WERI-Rb-1 (cell line): ENCODE measurements at regions not wholly inside any gene's neighbourhood (a gene's known extent, or its start where the extent isn't known, plus 50 kb on each side); places are given as distances from the start of the nearest gene placed in this dataset.

Experiments used
- DNase-seq: peaks from one replicate; pipeline ENCODE4 v3.0.0-alpha.2; 2020
- H3K27ac ChIP-seq: fragments of 250-450 bp; sonication (Bioruptor Pico); 2 replicates; pipeline ENCODE4 v1.5.1; 2020; ENCODE audit warnings: mild to moderate bottlenecking, moderate library complexity
- H3K27me3 ChIP-seq: fragments of 250-450 bp; sonication (Bioruptor Pico); 2 replicates; pipeline ENCODE4 v1.5.1; 2021; ENCODE audit warnings: mild to moderate bottlenecking, low read depth, moderate library complexity; ENCODE audit not compliant: insufficient read depth, severe bottlenecking
- H3K36me3 ChIP-seq: fragments of 250-450 bp; sonication (Bioruptor Pico); 2 replicates; pipeline ENCODE4 v1.5.1; 2020; ENCODE audit warnings: mild to moderate bottlenecking, moderate library complexity
- H3K4me3 ChIP-seq: 2 replicates; pipeline ENCODE4 v1.5.1; 2011; ENCODE audit warnings: low read depth, mild to moderate bottlenecking, control low read depth, low read length
- H3K9me3 ChIP-seq: fragments of 250-450 bp; sonication (Bioruptor Pico); 2 replicates; pipeline ENCODE4 v1.5.1; 2021; ENCODE audit warnings: mild to moderate bottlenecking, moderate library complexity; ENCODE audit not compliant: severe bottlenecking
- CTCF ChIP-seq: IDR thresholded peaks from 2 replicates; pipeline ENCODE4 v1.5.1; 2011; ENCODE audit warnings: low read depth, mild to moderate bottlenecking, control low read depth, inconsistent platforms, low read length

- H3K27me3 ChIP-seq = no peaks in the 10 kb centered on the region
- H3K27ac ChIP-seq = no peak overlapping the region
- DNase-seq = no peak
- H3K4me3 ChIP-seq = no peak overlapping the region
- no peaks in the 10 kb centered on the region for H3K9me3 ChIP-seq
- H3K36me3 ChIP-seq = no peaks in the 10 kb centered on the region
- TF ChIP-seq CTCF = no peak
Observed at GRCh38 chr11:86180423-86180822, 64.1 kb upstream of the EED start.

- TF ChIP-seq CTCF = no peak
- no peak for DNase-seq
- H3K27ac ChIP-seq = no peak overlapping the region
- H3K36me3 ChIP-seq = no peaks in the 10 kb centered on the region
- no peaks in the 10 kb centered on the region for H3K27me3 ChIP-seq
- no peaks in the 10 kb centered on the region for H3K9me3 ChIP-seq
- no peak overlapping the region for H3K4me3 ChIP-seq
Observed at GRCh38 chr11:86179646-86180064, 64.9 kb upstream of the EED start.

- no peak overlapping the region for H3K4me3 ChIP-seq
- H3K9me3 ChIP-seq = no peaks in the 10 kb centered on the region
- H3K36me3 ChIP-seq = no peaks in the 10 kb centered on the region
- no peak overlapping the region for H3K27ac ChIP-seq
- H3K27me3 ChIP-seq = no peaks in the 10 kb centered on the region
- no peak for TF ChIP-seq CTCF
- DNase-seq = no peak
Observed at GRCh38 chr11:86177302-86177701, 67.3 kb upstream of the EED start.

GRCh38 chr11:86176165-86176884, 68.2 kb upstream of the EED start:
- H3K4me3 ChIP-seq = no peak overlapping the region
- no peaks in the 10 kb centered on the region for H3K27me3 ChIP-seq
- DNase-seq = no peak
- no peaks in the 10 kb centered on the region for H3K9me3 ChIP-seq
- no peaks in the 10 kb centered on the region for H3K36me3 ChIP-seq
- no peak overlapping the region for H3K27ac ChIP-seq
- no peak for TF ChIP-seq CTCF

- no peak for TF ChIP-seq CTCF
- H3K27me3 ChIP-seq = no peaks in the 10 kb centered on the region
- H3K36me3 ChIP-seq = no peaks in the 10 kb centered on the region
- H3K9me3 ChIP-seq = no peaks in the 10 kb centered on the region
- H3K27ac ChIP-seq = no peak overlapping the region
- no peak for DNase-seq
- no peak overlapping the region for H3K4me3 ChIP-seq
Observed at GRCh38 chr11:86175626-86176025, 68.9 kb upstream of the EED start.

GRCh38 chr11:86175191-86175590, 69.4 kb upstream of the EED start:
- H3K27me3 ChIP-seq = no peaks in the 10 kb centered on the region
- no peak for TF ChIP-seq CTCF
- H3K9me3 ChIP-seq = no peaks in the 10 kb centered on the region
- no peak overlapping the region for H3K27ac ChIP-seq
- no peaks in the 10 kb centered on the region for H3K36me3 ChIP-seq
- no peak overlapping the region for H3K4me3 ChIP-seq
- DNase-seq = no peak
